ENCODE measurements at regions not wholly inside any gene's neighbourhood (a gene's known extent, or its start where the extent isn't known, plus 50 kb on each side); places are given as distances from the start of the nearest gene placed in this dataset.
"Not testable (repeated sequence)": the region's sequence is repeated elsewhere in the genome, so short reads cannot be mapped to it uniquely, and the experiment has no call there.

DNA sequence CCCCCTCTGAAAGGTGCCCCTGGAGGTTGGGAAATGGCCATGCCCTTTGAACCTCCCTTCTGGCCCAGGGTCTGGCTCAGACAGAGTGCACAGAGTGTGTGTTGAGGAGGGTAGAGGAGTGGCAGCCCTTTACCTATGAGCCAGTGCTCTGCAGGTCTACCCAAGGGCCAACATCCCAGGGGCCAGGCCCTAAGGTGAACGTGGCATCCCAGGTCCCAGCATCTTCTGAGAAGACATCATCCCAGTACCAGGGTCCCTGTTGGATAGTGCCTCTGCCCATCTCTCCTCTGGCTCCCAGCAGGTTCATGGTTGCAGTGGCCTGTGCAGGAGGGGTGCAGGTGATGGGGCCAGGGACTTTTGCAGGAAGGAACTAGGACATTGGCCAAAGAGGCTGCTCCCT, 578.5 kb downstream of the KCNJ18 start:
- not testable (repeated sequence) for H3K36me3 Mint-ChIP-seq; ATAC-seq; DNase-seq (ENCODE audit: low spot score in 2 of 2); H3K27ac Mint-ChIP-seq
- peaks cover 19 to 21% of the 10 kb centered on the region in 2 donors for H3K9me3 Mint-ChIP-seq

- ATAC-seq (no peak), DNase-seq (ENCODE audit: low spot score in 2 of 2) (no peak)
- Mint-ChIP-seq H3K36me3 (peaks cover 0 to 7% of the 10 kb centered on the region in 2 donors), H3K9me3 (peaks cover 28 to 34% of the 10 kb centered on the region in 2 donors), H3K27ac (no peak overlapping the region)
These were observed 580.2 kb downstream of the KCNJ18 start for GRCh38 chr17:22272363-22273146.

GRCh38 chr17:22273308-22273707, 581.0 kb downstream of the KCNJ18 start:
- H3K36me3 Mint-ChIP-seq, result peaks cover 0 to 7% of the 10 kb centered on the region in 2 donors
- H3K27ac Mint-ChIP-seq, result no peak overlapping the region
- DNase-seq (ENCODE audit: low spot score in 2 of 2) (no peak), ATAC-seq (no peak)
- H3K9me3 Mint-ChIP-seq, result peaks cover 28 to 34% of the 10 kb centered on the region in 2 donors

DNA sequence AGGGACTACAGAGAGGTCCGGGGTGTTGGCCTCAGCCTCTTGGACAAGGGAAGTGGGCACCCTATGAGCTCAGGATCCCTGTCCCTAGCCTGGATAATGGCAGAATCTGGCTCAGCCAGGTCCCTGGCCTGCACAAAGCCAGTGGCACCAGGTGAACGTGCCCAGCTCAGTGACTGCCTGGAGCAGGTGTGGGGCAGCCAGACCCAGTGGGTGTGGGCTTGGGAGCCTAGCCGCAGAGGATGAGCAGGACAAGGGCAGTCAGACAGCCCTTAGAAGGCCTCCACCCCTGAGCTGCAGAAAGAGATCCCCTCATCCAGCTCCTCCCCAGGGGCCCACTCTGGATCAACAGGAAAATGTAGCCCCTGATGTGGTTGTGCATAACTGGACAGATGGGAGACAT, 585.3 kb downstream of the KCNJ18 start:
- H3K9me3 Mint-ChIP-seq, result peaks cover 13 to 17% of the 10 kb centered on the region in 2 donors
- no peaks in the 10 kb centered on the region for H3K36me3 Mint-ChIP-seq
- no peak for DNase-seq (ENCODE audit: low spot score in 2 of 2)
- no peak for ATAC-seq
- H3K27ac Mint-ChIP-seq, result no peak overlapping the region

GRCh38 chr17:22278302-22279275, 586.3 kb downstream of the KCNJ18 start:
- Mint-ChIP-seq H3K36me3 (no peaks in the 10 kb centered on the region), H3K27ac (no peak overlapping the region), H3K9me3 (peaks cover 17 to 20% of the 10 kb centered on the region in 2 donors)
- ATAC-seq, result no peak
- DNase-seq (ENCODE audit: low spot score in 2 of 2), result no peak

GRCh38 chr17:22286337-22287041, 594.2 kb downstream of the KCNJ18 start:
- ATAC-seq (no peak), DNase-seq (ENCODE audit: low spot score in 2 of 2) (no peak)
- H3K9me3 Mint-ChIP-seq, result peaks cover under 1 to 7% of the 10 kb centered on the region in 2 donors
- H3K27ac Mint-ChIP-seq, result no peak overlapping the region
- H3K36me3 Mint-ChIP-seq, result no peaks in the 10 kb centered on the region

DNA sequence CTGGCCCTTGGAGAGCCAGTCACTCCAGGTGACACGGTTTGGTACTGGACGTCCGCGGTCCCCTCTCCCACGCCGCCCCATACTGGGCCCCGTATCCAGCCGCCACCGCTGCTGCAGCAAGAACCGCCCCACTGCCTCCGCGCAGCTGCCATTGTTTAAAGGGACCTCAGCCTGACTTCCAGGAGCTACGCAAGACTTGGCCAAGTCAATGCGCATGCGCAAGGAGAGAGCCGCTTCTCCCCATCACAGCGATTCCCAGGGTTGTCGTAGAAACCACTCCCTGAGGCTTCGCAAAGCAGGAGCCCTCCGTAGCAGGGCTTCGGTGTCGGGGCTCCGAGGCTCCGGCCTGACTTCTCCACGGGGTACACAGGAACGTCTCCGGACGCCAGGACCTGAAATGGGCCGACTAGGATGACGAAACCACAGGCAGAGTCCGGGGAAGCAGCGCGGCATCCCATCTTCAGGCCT, 606.2 kb downstream of the KCNJ18 start:
- H3K9me3 Mint-ChIP-seq, result peaks cover 12 to 21% of the 10 kb centered on the region in 2 donors
- H3K36me3 Mint-ChIP-seq, result peaks cover 17 to 32% of the 10 kb centered on the region in 2 donors
- DNase-seq (ENCODE audit: low spot score in 2 of 2); H3K27ac Mint-ChIP-seq: not testable (repeated sequence)
- ATAC-seq, result peak in 1 of 2 donors; percentile 59

GRCh38 chr17:22300177-22300576, 607.9 kb downstream of the KCNJ18 start:
- no peak for DNase-seq (ENCODE audit: low spot score in 2 of 2)
- Mint-ChIP-seq H3K27ac (no peak overlapping the region), H3K9me3 (peaks cover 21 to 25% of the 10 kb centered on the region in 2 donors), H3K36me3 (peaks cover 23 to 45% of the 10 kb centered on the region in 2 donors)
- no peak for ATAC-seq

DNA sequence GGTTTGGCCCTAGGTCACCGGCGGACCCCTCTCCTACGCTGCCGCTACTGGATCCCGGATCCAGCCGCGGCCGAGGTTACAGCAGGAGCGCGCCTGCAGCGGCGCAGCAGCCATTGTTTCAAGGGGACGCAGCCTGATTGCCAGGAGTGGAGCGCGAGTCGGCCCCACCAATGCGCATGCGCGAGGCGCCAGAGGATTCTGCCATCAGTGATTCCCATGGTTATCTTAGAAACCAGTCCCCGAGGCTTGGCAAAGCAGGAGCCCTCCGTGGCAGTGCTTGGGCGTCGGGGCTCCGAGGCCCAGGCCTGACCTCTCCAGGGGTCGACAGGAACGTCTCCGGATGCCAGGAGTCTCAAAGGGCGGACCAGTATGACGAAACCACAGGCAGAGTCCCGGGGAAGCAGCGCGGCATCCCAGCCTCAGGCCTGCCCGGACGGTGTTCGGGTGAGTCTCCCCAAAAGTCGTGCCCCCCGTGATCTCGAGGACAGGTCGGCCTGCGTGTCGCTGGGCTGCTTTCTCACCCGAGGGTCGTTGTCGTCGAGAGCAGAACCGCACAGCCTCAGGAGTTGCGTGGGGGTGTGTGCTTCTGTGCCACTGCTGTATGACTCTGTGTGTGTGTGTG, 608.5 kb downstream of the KCNJ18 start:
- Mint-ChIP-seq H3K36me3 (peaks cover 27 to 50% of the 10 kb centered on the region in 2 donors), H3K9me3 (peaks cover 24 to 30% of the 10 kb centered on the region in 2 donors), H3K27ac (no peak overlapping the region)
- ATAC-seq (no peak), DNase-seq (ENCODE audit: low spot score in 2 of 2) (no peak)

GRCh38 chr17:22301353-22301745, 609.0 kb downstream of the KCNJ18 start:
- ATAC-seq, result no peak
- H3K9me3 Mint-ChIP-seq, result peaks cover 24 to 30% of the 10 kb centered on the region in 2 donors

GRCh38 chr17:22303096-22303495, 610.8 kb downstream of the KCNJ18 start:
- Mint-ChIP-seq H3K27ac (no peak overlapping the region), H3K9me3 (peaks cover 30 to 34% of the 10 kb centered on the region in 2 donors)

More at GRCh38 chr17:22301353-22301745, 609.0 kb downstream of the KCNJ18 start:
- no peak for DNase-seq (ENCODE audit: low spot score in 2 of 2)
- Mint-ChIP-seq H3K36me3 (peaks cover 29 to 52% of the 10 kb centered on the region in 2 donors), H3K27ac (no peak overlapping the region)

DNA sequence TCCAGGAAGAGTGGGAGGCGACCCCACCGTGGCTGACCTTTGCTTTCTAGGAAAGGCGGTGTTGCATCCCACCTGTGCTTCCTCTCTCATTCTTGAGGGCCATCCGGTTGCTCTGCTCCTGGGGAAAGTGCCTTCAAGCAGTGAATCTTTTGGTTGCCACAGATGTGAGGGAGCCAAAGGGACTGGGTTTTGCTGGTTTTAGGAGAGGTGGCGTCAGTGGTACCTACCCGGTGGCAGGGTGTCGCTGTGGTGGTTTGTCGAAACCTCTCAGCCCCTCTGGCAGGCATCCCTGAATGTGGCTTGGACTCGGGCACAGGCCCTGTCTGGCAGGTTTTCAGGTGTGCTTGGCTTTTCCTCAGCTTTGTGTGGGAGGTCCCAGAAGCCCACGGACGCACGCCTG, 611.5 kb downstream of the KCNJ18 start:
- ATAC-seq (no peak), DNase-seq (ENCODE audit: low spot score in 2 of 2) (no peak)
- Mint-ChIP-seq H3K27ac (no peak overlapping the region), H3K36me3 (peaks cover 28 to 51% of the 10 kb centered on the region in 2 donors), H3K9me3 (peaks cover 29 to 34% of the 10 kb centered on the region in 2 donors)

More at GRCh38 chr17:22303096-22303495, 610.8 kb downstream of the KCNJ18 start:
- ATAC-seq (no peak), DNase-seq (ENCODE audit: low spot score in 2 of 2) (no peak)
- H3K36me3 Mint-ChIP-seq, result peaks cover 29 to 52% of the 10 kb centered on the region in 2 donors

- H3K9me3 Mint-ChIP-seq, result peaks cover 25 to 30% of the 10 kb centered on the region in 2 donors
- no peak overlapping the region for H3K27ac Mint-ChIP-seq
- ATAC-seq (no peak), DNase-seq (ENCODE audit: low spot score in 2 of 2) (no peak)
- H3K36me3 Mint-ChIP-seq, result peaks cover 23 to 43% of the 10 kb centered on the region in 2 donors
These were observed 612.5 kb downstream of the KCNJ18 start for GRCh38 chr17:22304667-22305303.

GRCh38 chr17:22305356-22306071, 613.2 kb downstream of the KCNJ18 start:
- Mint-ChIP-seq H3K27ac (no peak overlapping the region), H3K9me3 (peaks cover 30 to 35% of the 10 kb centered on the region in 2 donors), H3K36me3 (peaks cover 23 to 36% of the 10 kb centered on the region in 2 donors)
- no peak for DNase-seq (ENCODE audit: low spot score in 2 of 2)
- no peak for ATAC-seq

GRCh38 chr17:22310292-22310691, 618.0 kb downstream of the KCNJ18 start:
- ATAC-seq; H3K27ac Mint-ChIP-seq; DNase-seq (ENCODE audit: low spot score in 2 of 2): not testable (repeated sequence)
- peaks cover 6 to 13% of the 10 kb centered on the region in 2 donors for H3K36me3 Mint-ChIP-seq
- H3K9me3 Mint-ChIP-seq, result peaks cover 17 to 22% of the 10 kb centered on the region in 2 donors
